Skeletal muscle satellite cell (primary cell): ENCODE measurements at regions not wholly inside any gene's neighbourhood (a gene's known extent, or its start where the extent isn't known, plus 50 kb on each side); places are given as distances from the start of the nearest gene placed in this dataset.

Experiments used
- H3K27me3 ChIP-seq: 2 replicates; pipeline ENCODE4 v1.7.0; 2013; ENCODE audit warnings: low read length; ENCODE audit not compliant: control insufficient read depth, insufficient read depth
- H3K36me3 ChIP-seq: 2 replicates; pipeline ENCODE4 v1.7.0; 2013; ENCODE audit warnings: mild to moderate bottlenecking, control low read depth, low read length; ENCODE audit not compliant: insufficient read depth
- H3K4me1 ChIP-seq: 2 replicates; pipeline ENCODE4 v1.7.0; 2013; ENCODE audit warnings: low read length; ENCODE audit not compliant: control insufficient read depth, insufficient read depth
- H3K4me2 ChIP-seq: 2 replicates; pipeline ENCODE4 v1.7.0; 2013; ENCODE audit warnings: mild to moderate bottlenecking, low read length
- H3K4me3 ChIP-seq: 2 replicates; pipeline ENCODE4 v1.7.0; 2013; ENCODE audit warnings: low read length
- H3K9ac ChIP-seq: 2 replicates; pipeline ENCODE4 v1.7.0; 2013; ENCODE audit warnings: mild to moderate bottlenecking, low read depth, low read length, moderate library complexity
- H3K9me3 ChIP-seq: replicated peaks from 2 replicates; pipeline ENCODE4 v1.7.0; 2013; ENCODE audit warnings: mild to moderate bottlenecking, control low read depth, low read length

GRCh38 chr5:12019306-12019705 lies 115.1 kb upstream of the CTNND2 start:
- Histone ChIP-seq H3K9me3 (no peaks in the 10 kb centered on the region), H3K9ac (no peak overlapping the region), H3K4me2 (no peak overlapping the region), H3K4me1 (no peaks in the 10 kb centered on the region), H3K4me3 (no peak overlapping the region), H3K27me3 (no peaks in the 10 kb centered on the region), H3K36me3 (no peaks in the 10 kb centered on the region)

GRCh38 chr5:12017007-12017406 lies 112.8 kb upstream of the CTNND2 start:
- Histone ChIP-seq H3K9ac (no peak overlapping the region), H3K27me3 (no peaks in the 10 kb centered on the region), H3K36me3 (no peaks in the 10 kb centered on the region), H3K9me3 (no peaks in the 10 kb centered on the region), H3K4me2 (no peak overlapping the region), H3K4me3 (no peak overlapping the region), H3K4me1 (no peaks in the 10 kb centered on the region)

GRCh38 chr5:12016159-12016746 lies 112.0 kb upstream of the CTNND2 start:
- Histone ChIP-seq H3K9me3 (no peaks in the 10 kb centered on the region), H3K4me3 (no peak overlapping the region), H3K4me1 (no peaks in the 10 kb centered on the region), H3K36me3 (no peaks in the 10 kb centered on the region), H3K9ac (no peak overlapping the region), H3K27me3 (no peaks in the 10 kb centered on the region), H3K4me2 (no peak overlapping the region)

- no peaks in the 10 kb centered on the region for H3K9me3 ChIP-seq
These were observed 109.1 kb upstream of the CTNND2 start for GRCh38 chr5:12013351-12013750.

GRCh38 chr5:12003680-12004079 lies 99.4 kb upstream of the CTNND2 start:
- Histone ChIP-seq H3K9me3 (no peaks in the 10 kb centered on the region), H3K4me1 (no peaks in the 10 kb centered on the region), H3K4me2 (no peak overlapping the region), H3K36me3 (no peaks in the 10 kb centered on the region), H3K4me3 (no peak overlapping the region), H3K27me3 (no peaks in the 10 kb centered on the region), H3K9ac (no peak overlapping the region)

More at GRCh38 chr5:12013351-12013750, 109.1 kb upstream of the CTNND2 start:
- no peak overlapping the region for H3K4me2 ChIP-seq
- H3K27me3 ChIP-seq, result no peaks in the 10 kb centered on the region
- no peak overlapping the region for H3K9ac ChIP-seq
- no peak overlapping the region for H3K4me3 ChIP-seq
- no peaks in the 10 kb centered on the region for H3K4me1 ChIP-seq
- H3K36me3 ChIP-seq, result no peaks in the 10 kb centered on the region

GRCh38 chr5:11998397-11998796 lies 94.2 kb upstream of the CTNND2 start:
- Histone ChIP-seq H3K4me1 (no peaks in the 10 kb centered on the region), H3K36me3 (no peaks in the 10 kb centered on the region), H3K9me3 (peaks cover 8% of the 10 kb centered on the region), H3K4me2 (no peak overlapping the region), H3K4me3 (no peak overlapping the region), H3K9ac (no peak overlapping the region), H3K27me3 (no peaks in the 10 kb centered on the region)

- H3K27me3 ChIP-seq, result no peaks in the 10 kb centered on the region
- H3K9me3 ChIP-seq, result peaks cover 8% of the 10 kb centered on the region
- no peak overlapping the region for H3K4me2 ChIP-seq
- no peak overlapping the region for H3K9ac ChIP-seq
- no peaks in the 10 kb centered on the region for H3K36me3 ChIP-seq
- H3K4me1 ChIP-seq, result no peaks in the 10 kb centered on the region
- H3K4me3 ChIP-seq, result no peak overlapping the region
These were observed 93.7 kb upstream of the CTNND2 start for GRCh38 chr5:11997942-11998341.

- Histone ChIP-seq H3K4me2 (no peak overlapping the region), H3K4me3 (no peak overlapping the region), H3K4me1 (no peaks in the 10 kb centered on the region), H3K27me3 (no peaks in the 10 kb centered on the region), H3K9ac (no peak overlapping the region), H3K9me3 (peaks cover 7% of the 10 kb centered on the region), H3K36me3 (no peaks in the 10 kb centered on the region)
These were observed 88.3 kb upstream of the CTNND2 start for GRCh38 chr5:11992518-11992917.

GRCh38 chr5:11985993-11986392 lies 81.7 kb upstream of the CTNND2 start:
- Histone ChIP-seq H3K27me3 (no peaks in the 10 kb centered on the region), H3K4me1 (no peaks in the 10 kb centered on the region), H3K36me3 (no peaks in the 10 kb centered on the region), H3K4me3 (no peak overlapping the region), H3K9ac (no peak overlapping the region), H3K4me2 (no peak overlapping the region), H3K9me3 (no peaks in the 10 kb centered on the region)

- Histone ChIP-seq H3K27me3 (no peaks in the 10 kb centered on the region), H3K9ac (no peak overlapping the region), H3K36me3 (no peaks in the 10 kb centered on the region), H3K4me2 (no peak overlapping the region), H3K9me3 (no peaks in the 10 kb centered on the region), H3K4me1 (no peaks in the 10 kb centered on the region), H3K4me3 (no peak overlapping the region)
These were observed 80.0 kb upstream of the CTNND2 start for GRCh38 chr5:11984196-11984595.

- no peaks in the 10 kb centered on the region for H3K27me3 ChIP-seq
- H3K4me2 ChIP-seq, result no peak overlapping the region
- H3K4me3 ChIP-seq, result no peak overlapping the region
- H3K4me1 ChIP-seq, result no peaks in the 10 kb centered on the region
- H3K9me3 ChIP-seq, result no peaks in the 10 kb centered on the region
- H3K36me3 ChIP-seq, result no peaks in the 10 kb centered on the region
- no peak overlapping the region for H3K9ac ChIP-seq
These were observed 77.7 kb upstream of the CTNND2 start for GRCh38 chr5:11981986-11982385.

GRCh38 chr5:11977904-11978303 lies 73.7 kb upstream of the CTNND2 start:
- Histone ChIP-seq H3K4me3 (no peak overlapping the region), H3K36me3 (no peaks in the 10 kb centered on the region), H3K4me2 (no peak overlapping the region), H3K9me3 (peaks cover 5% of the 10 kb centered on the region), H3K4me1 (no peaks in the 10 kb centered on the region), H3K27me3 (no peaks in the 10 kb centered on the region), H3K9ac (no peak overlapping the region)
